GM23338 (cell line): ENCODE measurements at regions not wholly inside any gene's neighbourhood (a gene's known extent, or its start where the extent isn't known, plus 50 kb on each side); places are given as distances from the start of the nearest gene placed in this dataset.
A peak's percentile ranks its signal among the peaks of the same experiment; 100 is the strongest.

Experiments used
- ATAC-seq: fragments of 200-7000 bp; cut with Tn5 transposase; 3 replicates; pipeline ENCODE4 v1.9.1; 2020
- DNase-seq: peaks from one replicate; pipeline ENCODE4 v3.0.0-alpha.2; 2015; ENCODE audit warnings: low spot score
- H2AFZ ChIP-seq: fragments of 200-600 bp; sonication (generic); 2 replicates; pipeline ENCODE4 v1.8.0; 2016; ENCODE audit warnings: antibody characterized with exemption, mild to moderate bottlenecking, moderate library complexity
- H3F3A ChIP-seq: fragments of 200-600 bp; sonication (generic); replicated peaks from 2 replicates; pipeline ENCODE4 v1.8.0; 2017; ENCODE audit warnings: antibody characterized with exemption, mixed run types, low read depth
- H3K27ac ChIP-seq: fragments of 200-600 bp; sonication (generic); 2 replicates; pipeline ENCODE4 v1.6.1; 2016; ENCODE audit warnings: low read depth
- H3K27me3 ChIP-seq: fragments of 200-600 bp; sonication (generic); 2 replicates; pipeline ENCODE4 v1.8.0; 2016; ENCODE audit warnings: mild to moderate bottlenecking, mixed run types, moderate library complexity; ENCODE audit not compliant: insufficient read depth
- H3K36me3 ChIP-seq: fragments of 200-600 bp; sonication (generic); 2 replicates; pipeline ENCODE4 v1.8.0; 2016; ENCODE audit warnings: mild to moderate bottlenecking; ENCODE audit not compliant: insufficient read depth
- H3K4me1 ChIP-seq: fragments of 200-600 bp; sonication (generic); 2 replicates; pipeline ENCODE4 v1.8.0; 2016; ENCODE audit warnings: mild to moderate bottlenecking, moderate library complexity; ENCODE audit not compliant: insufficient read depth
- H3K4me2 ChIP-seq: fragments of 200-600 bp; sonication (generic); 2 replicates; pipeline ENCODE4 v1.7.1; 2017; ENCODE audit warnings: mixed run types
- H3K4me3 ChIP-seq: fragments of 200-600 bp; sonication (generic); 2 replicates; pipeline ENCODE4 v1.6.1; 2016; ENCODE audit warnings: mixed run types
- H3K79me2 ChIP-seq: fragments of 200-600 bp; sonication (generic); replicated peaks from 2 replicates; pipeline ENCODE4 v1.8.0; 2017; ENCODE audit warnings: mild to moderate bottlenecking; ENCODE audit not compliant: insufficient read depth
- H3K9me2 ChIP-seq: fragments of 200-600 bp; sonication (generic); 2 replicates; pipeline ENCODE4 v1.8.0; 2017; ENCODE audit not compliant: insufficient read depth
- H4K20me1 ChIP-seq: fragments of 200-600 bp; sonication (generic); replicated peaks from 2 replicates; pipeline ENCODE4 v1.8.0; 2017; ENCODE audit warnings: mild to moderate bottlenecking; ENCODE audit not compliant: insufficient read depth
- H3K27ac Mint-ChIP-seq: 2 replicates; pipeline ENCODE4 v1.8.0; 2020; ENCODE audit warnings: inconsistent platforms, mild to moderate bottlenecking, moderate library complexity, mixed read lengths
- H3K27me3 Mint-ChIP-seq: 3 replicates; pipeline ENCODE4 v1.8.0; 2022; ENCODE audit warnings: low read depth, mild to moderate bottlenecking, moderate library complexity, mixed read lengths, inconsistent platforms; ENCODE audit not compliant: insufficient read depth, poor library complexity
- H3K36me3 Mint-ChIP-seq: 3 replicates; pipeline ENCODE4 v1.8.0; 2021; ENCODE audit warnings: low read depth, mild to moderate bottlenecking, inconsistent platforms, moderate library complexity, mixed read lengths
- H3K4me1 Mint-ChIP-seq: 3 replicates; pipeline ENCODE4 v1.8.0; 2020; ENCODE audit warnings: mild to moderate bottlenecking, inconsistent platforms, mixed read lengths
- H3K4me3 Mint-ChIP-seq: 3 replicates; pipeline ENCODE4 v1.8.0; 2021; ENCODE audit warnings: moderate library complexity, mild to moderate bottlenecking, inconsistent platforms, mixed read lengths
- H3K9me3 Mint-ChIP-seq: 3 replicates; pipeline ENCODE4 v1.8.0; 2020; ENCODE audit warnings: moderate library complexity, mild to moderate bottlenecking, inconsistent platforms, mixed read lengths
- EZH2 ChIP-seq: fragments of 200-600 bp; sonication (generic); IDR thresholded peaks from one replicate; pipeline ENCODE4 v1.8.0; 2017; ENCODE audit warnings: antibody characterized with exemption, mild to moderate bottlenecking, low read depth; ENCODE audit not compliant: unreplicated experiment
- EZH2phosphoT487 ChIP-seq: fragments of 200-600 bp; sonication (generic); IDR thresholded peaks from one replicate; pipeline ENCODE4 v1.8.1; 2018; ENCODE audit warnings: antibody characterized with exemption; ENCODE audit not compliant: unreplicated experiment
- NANOG ChIP-seq: IDR thresholded peaks from 2 replicates; pipeline ENCODE4 v1.6.1; 2016; ENCODE audit warnings: antibody characterized with exemption, borderline replicate concordance
- ZNF331 ChIP-seq: fragments of 250-450 bp; sonication (Bioruptor Pico); IDR thresholded peaks from 2 replicates; pipeline ENCODE4 v1.5.0; 2020; ENCODE audit warnings: low read depth, mild to moderate bottlenecking, moderate library complexity
- TF ChIP-seq, protein P1 (sequence below): fragments of 250-450 bp; sonication (Bioruptor Pico); IDR thresholded peaks from 2 replicates; pipeline ENCODE4 v1.5.0; 2020; ENCODE audit warnings: mild to moderate bottlenecking, moderate library complexity

DNA sequence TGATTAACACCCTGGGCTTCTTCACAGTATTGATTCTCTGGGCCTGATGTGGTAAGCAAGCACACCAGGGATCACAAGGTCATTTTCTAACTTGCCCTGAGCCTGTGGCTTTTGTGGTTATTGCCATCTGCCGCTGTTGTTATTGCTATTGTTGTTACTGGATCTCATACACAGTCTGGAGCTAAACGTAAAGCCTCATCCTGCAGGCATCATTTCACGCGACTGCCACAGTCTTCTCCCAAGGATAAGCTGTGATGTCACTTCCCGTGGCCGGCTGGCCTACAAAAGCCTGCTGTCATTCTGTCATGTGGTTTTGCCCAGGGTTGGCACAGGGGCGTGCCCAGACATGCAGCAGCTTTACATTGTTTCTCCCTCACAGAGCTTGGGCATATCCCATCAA, 154.0 kb upstream of the GPR12 start:
- DNase-seq = no peak
- Mint-ChIP-seq H3K4me3 (no peak overlapping the region), H3K27ac (no peak overlapping the region; the same call in 1 of the 2 replicates), H3K4me1 (no peaks in the 10 kb centered on the region), H3K27me3 (peaks cover 3% of the 10 kb centered on the region), H3K9me3 (no peaks in the 10 kb centered on the region), H3K36me3 (no peaks in the 10 kb centered on the region)
- no peak for ATAC-seq
- Histone ChIP-seq H3K27ac (no peak overlapping the region), H3F3A (no peaks in the 10 kb centered on the region), H4K20me1 (no peaks in the 10 kb centered on the region; the same call in 1 of the 2 replicates), H3K4me3 (no peak overlapping the region), H3K36me3 (no peaks in the 10 kb centered on the region), H3K4me2 (no peak overlapping the region), H3K4me1 (no peaks in the 10 kb centered on the region), H2AFZ (peak overlapping the region; percentile 90), H3K9me2 (no peaks in the 10 kb centered on the region), H3K79me2 (no peaks in the 10 kb centered on the region), H3K27me3 (no peaks in the 10 kb centered on the region)
- TF ChIP-seq, protein P1, sequence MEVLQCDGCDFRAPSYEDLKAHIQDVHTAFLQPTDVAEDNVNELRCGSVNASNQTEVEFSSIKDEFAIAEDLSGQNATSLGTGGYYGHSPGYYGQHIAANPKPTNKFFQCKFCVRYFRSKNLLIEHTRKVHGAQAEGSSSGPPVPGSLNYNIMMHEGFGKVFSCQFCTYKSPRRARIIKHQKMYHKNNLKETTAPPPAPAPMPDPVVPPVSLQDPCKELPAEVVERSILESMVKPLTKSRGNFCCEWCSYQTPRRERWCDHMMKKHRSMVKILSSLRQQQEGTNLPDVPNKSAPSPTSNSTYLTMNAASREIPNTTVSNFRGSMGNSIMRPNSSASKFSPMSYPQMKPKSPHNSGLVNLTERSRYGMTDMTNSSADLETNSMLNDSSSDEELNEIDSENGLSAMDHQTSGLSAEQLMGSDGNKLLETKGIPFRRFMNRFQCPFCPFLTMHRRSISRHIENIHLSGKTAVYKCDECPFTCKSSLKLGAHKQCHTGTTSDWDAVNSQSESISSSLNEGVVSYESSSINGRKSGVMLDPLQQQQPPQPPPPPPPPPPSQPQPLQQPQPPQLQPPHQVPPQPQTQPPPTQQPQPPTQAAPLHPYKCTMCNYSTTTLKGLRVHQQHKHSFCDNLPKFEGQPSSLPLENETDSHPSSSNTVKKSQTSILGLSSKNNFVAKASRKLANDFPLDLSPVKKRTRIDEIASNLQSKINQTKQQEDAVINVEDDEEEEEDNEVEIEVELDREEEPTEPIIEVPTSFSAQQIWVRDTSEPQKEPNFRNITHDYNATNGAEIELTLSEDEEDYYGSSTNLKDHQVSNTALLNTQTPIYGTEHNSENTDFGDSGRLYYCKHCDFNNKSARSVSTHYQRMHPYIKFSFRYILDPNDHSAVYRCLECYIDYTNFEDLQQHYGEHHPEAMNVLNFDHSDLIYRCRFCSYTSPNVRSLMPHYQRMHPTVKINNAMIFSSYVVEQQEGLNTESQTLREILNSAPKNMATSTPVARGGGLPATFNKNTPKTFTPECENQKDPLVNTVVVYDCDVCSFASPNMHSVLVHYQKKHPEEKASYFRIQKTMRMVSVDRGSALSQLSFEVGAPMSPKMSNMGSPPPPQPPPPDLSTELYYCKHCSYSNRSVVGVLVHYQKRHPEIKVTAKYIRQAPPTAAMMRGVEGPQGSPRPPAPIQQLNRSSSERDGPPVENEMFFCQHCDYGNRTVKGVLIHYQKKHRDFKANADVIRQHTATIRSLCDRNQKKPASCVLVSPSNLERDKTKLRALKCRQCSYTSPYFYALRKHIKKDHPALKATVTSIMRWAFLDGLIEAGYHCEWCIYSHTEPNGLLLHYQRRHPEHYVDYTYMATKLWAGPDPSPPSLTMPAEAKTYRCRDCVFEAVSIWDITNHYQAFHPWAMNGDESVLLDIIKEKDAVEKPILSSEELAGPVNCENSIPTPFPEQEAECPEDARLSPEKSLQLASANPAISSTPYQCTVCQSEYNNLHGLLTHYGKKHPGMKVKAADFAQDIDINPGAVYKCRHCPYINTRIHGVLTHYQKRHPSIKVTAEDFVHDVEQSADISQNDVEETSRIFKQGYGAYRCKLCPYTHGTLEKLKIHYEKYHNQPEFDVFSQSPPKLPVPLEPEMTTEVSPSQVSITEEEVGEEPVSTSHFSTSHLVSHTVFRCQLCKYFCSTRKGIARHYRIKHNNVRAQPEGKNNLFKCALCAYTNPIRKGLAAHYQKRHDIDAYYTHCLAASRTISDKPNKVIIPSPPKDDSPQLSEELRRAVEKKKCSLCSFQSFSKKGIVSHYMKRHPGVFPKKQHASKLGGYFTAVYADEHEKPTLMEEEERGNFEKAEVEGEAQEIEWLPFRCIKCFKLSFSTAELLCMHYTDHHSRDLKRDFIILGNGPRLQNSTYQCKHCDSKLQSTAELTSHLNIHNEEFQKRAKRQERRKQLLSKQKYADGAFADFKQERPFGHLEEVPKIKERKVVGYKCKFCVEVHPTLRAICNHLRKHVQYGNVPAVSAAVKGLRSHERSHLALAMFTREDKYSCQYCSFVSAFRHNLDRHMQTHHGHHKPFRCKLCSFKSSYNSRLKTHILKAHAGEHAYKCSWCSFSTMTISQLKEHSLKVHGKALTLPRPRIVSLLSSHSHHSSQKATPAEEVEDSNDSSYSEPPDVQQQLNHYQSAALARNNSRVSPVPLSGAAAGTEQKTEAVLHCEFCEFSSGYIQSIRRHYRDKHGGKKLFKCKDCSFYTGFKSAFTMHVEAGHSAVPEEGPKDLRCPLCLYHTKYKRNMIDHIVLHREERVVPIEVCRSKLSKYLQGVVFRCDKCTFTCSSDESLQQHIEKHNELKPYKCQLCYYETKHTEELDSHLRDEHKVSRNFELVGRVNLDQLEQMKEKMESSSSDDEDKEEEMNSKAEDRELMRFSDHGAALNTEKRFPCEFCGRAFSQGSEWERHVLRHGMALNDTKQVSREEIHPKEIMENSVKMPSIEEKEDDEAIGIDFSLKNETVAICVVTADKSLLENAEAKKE (CRISPR knock-in tag) = no peak

DNA sequence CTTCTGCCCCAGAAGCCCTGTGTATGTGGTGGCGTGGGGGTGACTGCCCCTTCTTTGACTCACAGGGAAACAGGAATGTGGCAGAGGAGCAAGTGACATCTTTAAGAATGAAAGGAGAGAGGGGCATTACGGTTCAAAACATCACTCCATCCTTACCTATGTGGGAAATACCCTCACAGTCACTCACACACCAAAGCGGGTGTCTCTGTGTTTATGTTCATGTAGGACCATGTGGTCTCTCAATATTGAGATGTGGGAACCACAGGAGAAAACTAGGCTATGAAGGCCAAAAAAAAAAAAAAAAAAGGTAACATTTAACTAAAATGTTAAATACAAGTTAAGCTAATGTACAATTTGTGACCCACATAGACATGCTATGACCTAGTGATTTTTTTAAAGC, 153.6 kb upstream of the GPR12 start:
- H3K4me3 Mint-ChIP-seq = no peak overlapping the region
- Histone ChIP-seq H3K27me3 (no peaks in the 10 kb centered on the region), H3K4me3 (no peak overlapping the region), H3K79me2 (no peaks in the 10 kb centered on the region), H3K27ac (no peak overlapping the region), H2AFZ (no peak overlapping the region), H3K9me2 (no peaks in the 10 kb centered on the region), H4K20me1 (no peaks in the 10 kb centered on the region; the same call in 1 of the 2 replicates), H3K4me1 (no peaks in the 10 kb centered on the region), H3F3A (no peaks in the 10 kb centered on the region), H3K36me3 (no peaks in the 10 kb centered on the region), H3K4me2 (no peak overlapping the region)
- no peak for ATAC-seq
- no peaks in the 10 kb centered on the region for H3K36me3 Mint-ChIP-seq
- TF ChIP-seq EZH2phosphoT487 (no peak), EZH2 (no peak), ZNF331 (CRISPR knock-in tag) (no peak), NANOG (no peak)
- H3K4me1 Mint-ChIP-seq = no peaks in the 10 kb centered on the region
- peaks cover 3% of the 10 kb centered on the region for H3K27me3 Mint-ChIP-seq
- no peaks in the 10 kb centered on the region for H3K9me3 Mint-ChIP-seq
- no peak for DNase-seq
- no peak overlapping the region for H3K27ac Mint-ChIP-seq
